GM18858 (cell line): ENCODE measurements at regions not wholly inside any gene's neighbourhood (a gene's known extent, or its start where the extent isn't known, plus 50 kb on each side); places are given as distances from the start of the nearest gene placed in this dataset.

Source experiments
- ATAC-seq: cut with Tn5 transposase; IDR thresholded peaks from one replicate; pipeline ENCODE4 v1.9.1; 2021; ENCODE audit not compliant: unreplicated experiment

DNA sequence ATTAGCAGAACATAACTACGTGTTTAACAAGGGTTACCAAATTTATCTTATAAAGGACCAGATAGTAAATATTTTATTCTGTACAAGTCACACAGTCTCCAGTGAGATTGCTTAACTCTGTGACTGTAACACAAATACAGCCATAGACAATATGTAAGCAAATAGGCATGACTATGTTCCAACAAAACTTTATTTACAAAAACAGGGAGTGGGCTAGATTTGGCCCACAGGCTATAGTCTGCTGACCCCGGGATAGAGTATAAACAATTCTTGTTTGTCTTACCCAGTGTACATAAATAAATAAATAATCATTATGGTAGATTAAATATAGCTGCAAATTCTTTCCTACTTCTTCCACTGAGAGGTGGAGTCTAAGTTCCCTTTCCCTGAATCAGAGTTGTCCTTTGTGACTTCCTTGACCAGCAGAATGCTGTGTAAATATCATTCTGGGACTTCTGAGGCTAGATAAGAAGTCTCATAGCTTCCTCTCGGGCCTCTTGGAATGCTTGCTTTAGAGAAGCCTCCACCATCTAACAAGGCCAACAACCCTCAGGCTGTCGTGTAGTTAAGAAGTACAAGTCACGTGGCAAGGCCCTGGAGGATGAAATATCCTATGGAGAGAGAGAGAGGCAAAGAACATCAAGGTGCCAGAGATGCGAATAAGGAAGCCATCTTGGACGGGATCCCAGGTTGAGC lies 59.1 kb upstream of the TMEM244 start:
- ATAC-seq = no peak

DNA sequence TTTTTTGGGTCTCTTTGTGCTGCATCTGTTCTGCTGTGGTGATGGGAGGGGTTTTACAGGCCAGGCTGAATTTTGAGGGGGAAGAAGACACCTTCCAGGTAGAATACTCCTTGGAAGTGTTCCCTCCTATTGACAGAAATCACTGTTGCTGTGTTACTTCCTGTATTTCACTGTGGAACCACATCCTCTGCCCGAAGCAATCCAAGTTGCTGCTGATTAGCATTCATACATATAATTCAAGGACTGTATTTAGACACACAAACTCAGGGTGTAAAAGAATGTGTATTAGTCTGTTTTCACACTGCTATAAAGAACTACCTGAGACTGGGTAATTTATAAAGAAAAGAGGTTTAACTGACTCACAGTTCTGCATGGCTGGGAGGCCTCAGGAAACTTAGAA lies 50.6 kb upstream of the TMEM244 start:
- no peak for ATAC-seq
